ENCODE measurements at regions not wholly inside any gene's neighbourhood (a gene's known extent, or its start where the extent isn't known, plus 50 kb on each side); places are given as distances from the start of the nearest gene placed in this dataset.

DNA sequence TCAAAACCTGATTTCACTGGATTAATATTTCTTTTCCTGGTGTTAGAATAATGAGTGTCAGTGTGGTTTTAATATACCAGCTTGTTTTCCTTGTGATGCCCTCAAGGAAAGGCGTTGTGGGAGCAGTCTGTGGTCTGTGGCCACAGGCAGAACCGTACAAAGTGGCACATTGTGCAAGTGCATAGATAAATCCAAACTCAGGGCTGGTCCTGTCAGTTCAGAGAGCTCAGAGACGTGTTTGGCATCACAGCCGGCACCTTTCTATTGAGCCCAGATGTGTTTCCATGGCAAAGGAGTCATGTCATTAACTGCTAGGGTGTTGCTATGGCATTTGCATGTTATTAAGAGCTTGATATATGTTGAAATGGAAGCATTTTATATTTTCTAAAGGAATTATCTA is 289.9 kb upstream of the RASGRP1 start:
- no peak for TF ChIP-seq JUNB (CRISPR knock-in tag; IDR thresholded peaks at IDR 0.05; ENCODE audit: borderline replicate concordance)
- TF ChIP-seq MAZ (IDR thresholded peaks at IDR 0.05; ENCODE audit: borderline replicate concordance, low read depth, low read length): no peak
- TF ChIP-seq MAZ (CRISPR knock-in tag; IDR thresholded peaks at IDR 0.05; ENCODE audit: low read depth): no peak
- TF ChIP-seq, protein P1, sequence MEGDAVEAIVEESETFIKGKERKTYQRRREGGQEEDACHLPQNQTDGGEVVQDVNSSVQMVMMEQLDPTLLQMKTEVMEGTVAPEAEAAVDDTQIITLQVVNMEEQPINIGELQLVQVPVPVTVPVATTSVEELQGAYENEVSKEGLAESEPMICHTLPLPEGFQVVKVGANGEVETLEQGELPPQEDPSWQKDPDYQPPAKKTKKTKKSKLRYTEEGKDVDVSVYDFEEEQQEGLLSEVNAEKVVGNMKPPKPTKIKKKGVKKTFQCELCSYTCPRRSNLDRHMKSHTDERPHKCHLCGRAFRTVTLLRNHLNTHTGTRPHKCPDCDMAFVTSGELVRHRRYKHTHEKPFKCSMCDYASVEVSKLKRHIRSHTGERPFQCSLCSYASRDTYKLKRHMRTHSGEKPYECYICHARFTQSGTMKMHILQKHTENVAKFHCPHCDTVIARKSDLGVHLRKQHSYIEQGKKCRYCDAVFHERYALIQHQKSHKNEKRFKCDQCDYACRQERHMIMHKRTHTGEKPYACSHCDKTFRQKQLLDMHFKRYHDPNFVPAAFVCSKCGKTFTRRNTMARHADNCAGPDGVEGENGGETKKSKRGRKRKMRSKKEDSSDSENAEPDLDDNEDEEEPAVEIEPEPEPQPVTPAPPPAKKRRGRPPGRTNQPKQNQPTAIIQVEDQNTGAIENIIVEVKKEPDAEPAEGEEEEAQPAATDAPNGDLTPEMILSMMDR (CRISPR knock-in tag; IDR thresholded peaks at IDR 0.05): no peak
